ENCODE measurements at regions not wholly inside any gene's neighbourhood (a gene's known extent, or its start where the extent isn't known, plus 50 kb on each side); places are given as distances from the start of the nearest gene placed in this dataset.

DNA sequence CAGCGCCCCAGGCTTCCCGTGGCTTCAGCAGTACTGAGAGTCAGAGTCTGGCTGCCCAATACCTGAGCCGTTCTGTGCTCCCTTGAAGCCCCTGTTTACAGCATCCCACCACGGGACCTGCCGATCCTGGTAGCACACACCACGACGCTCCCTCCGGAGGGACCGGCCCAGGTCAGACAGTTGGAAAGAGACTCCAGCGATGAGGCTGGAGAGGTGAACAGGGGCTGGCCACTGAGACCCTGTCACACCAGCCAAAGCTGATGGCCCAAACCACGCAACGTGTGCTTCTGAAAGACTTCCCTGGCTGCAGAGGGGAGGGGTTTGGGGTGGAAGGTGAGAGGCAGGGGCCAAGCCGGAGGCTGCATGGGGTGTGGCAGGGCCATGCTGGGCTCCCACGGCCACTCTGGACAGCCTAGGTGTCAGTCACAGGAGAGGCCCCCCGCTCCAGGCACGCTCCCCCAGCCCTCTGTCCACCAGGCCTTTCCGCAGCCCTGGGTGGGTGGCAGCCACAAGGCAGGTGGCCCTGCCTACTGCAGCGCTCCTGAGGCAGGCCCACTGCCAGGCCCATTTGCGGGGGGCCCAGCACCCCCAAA is 140.2 kb upstream of the CHST15 start:
- Histone ChIP-seq H3K36me3 (replicated peaks; ENCODE audit: control insufficient read depth, insufficient read depth, low read length) (no peaks in the 10 kb centered on the region), H3K4me3 (ENCODE audit: insufficient read depth, low read depth, low read length) (no peak overlapping the region), H3K27me3 (ENCODE audit: control insufficient read depth, insufficient read depth, low read length) (no peaks in the 10 kb centered on the region; the same call in 1 of the 2 replicates)
- no peak for DNase-seq

- Histone ChIP-seq H3K27me3 (ENCODE audit: control insufficient read depth, insufficient read depth, low read length) (no peaks in the 10 kb centered on the region; the same call in 1 of the 2 replicates), H3K36me3 (replicated peaks; ENCODE audit: control insufficient read depth, insufficient read depth, low read length) (no peaks in the 10 kb centered on the region), H3K4me3 (ENCODE audit: insufficient read depth, low read depth, low read length) (no peak overlapping the region)
- DNase-seq, result no peak
These were observed 139.5 kb upstream of the CHST15 start for GRCh38 chr10:124232686-124233545.

DNA sequence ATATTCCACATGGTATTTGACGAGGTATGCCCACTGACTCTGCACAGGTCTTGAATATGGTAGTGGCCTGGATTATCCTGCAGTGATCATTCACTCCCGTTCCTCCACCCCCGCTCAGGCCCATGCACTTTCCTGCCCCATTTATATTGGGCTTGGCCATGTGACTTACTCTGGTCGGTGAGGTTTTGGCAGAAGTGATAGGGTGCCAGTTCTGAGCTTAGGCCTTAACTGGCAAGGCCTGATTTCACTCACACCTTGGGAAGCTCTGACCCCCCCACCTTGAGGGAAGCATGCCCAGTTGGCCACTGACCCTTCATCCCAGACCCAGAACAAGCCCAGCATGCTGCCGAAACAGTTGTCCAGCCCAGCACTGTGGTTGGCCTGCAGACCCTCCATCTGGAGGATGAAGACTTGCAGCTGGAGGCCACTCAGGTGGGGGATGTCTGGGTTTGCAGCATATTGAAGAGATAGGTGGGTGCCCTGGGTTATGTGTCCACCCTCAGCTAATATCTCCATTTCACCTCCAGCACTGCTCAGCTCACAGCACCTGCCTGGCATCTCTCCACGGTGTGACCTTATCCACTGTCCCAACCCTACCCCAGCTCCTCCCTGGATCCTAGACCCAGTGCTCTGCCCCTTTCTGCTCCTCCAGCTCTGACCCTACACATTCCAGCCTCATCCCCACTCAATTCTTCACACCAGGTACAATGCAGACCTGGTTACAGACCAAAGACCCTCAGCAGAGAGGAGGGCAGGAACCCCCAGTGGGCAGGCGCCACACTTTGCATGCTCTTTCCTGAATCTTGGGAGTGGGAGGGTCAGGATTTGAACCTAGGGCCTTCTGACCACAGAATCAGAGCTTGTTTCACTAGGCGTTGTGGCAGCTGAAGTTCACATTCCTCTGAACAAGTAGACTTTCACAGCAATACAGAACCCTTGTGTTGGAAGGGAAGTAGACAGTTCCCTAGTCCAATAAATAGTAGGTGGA is 138.1 kb upstream of the CHST15 start:
- Histone ChIP-seq H3K36me3 (replicated peaks; ENCODE audit: control insufficient read depth, insufficient read depth, low read length) (no peaks in the 10 kb centered on the region), H3K4me3 (ENCODE audit: insufficient read depth, low read depth, low read length) (no peak overlapping the region), H3K27me3 (ENCODE audit: control insufficient read depth, insufficient read depth, low read length) (no peaks in the 10 kb centered on the region; the same call in 1 of the 2 replicates)
- no peak for DNase-seq

DNA sequence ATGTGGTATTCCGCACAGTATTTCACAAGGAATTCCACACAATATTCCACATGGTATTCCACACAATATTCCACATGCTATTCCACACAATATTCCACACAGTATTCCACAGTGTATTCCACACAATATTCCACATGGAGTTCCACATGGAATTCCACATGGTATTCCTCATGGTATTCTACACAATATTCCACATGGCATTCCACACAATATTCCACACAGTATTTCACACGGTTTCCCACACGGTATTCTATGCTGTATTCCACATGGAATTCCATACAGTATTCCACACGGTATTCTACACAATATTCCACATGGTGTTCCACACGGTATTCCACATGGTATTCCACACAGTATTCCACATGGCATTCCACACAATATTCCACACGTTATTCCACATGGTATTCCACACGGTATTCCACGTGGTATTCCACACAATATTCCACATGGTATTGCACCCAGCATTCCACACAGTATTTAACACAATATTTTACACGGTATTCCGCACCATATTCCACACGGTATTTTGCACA is 137.3 kb upstream of the CHST15 start:
- Histone ChIP-seq H3K36me3 (replicated peaks; ENCODE audit: control insufficient read depth, insufficient read depth, low read length) (no peaks in the 10 kb centered on the region), H3K4me3 (ENCODE audit: insufficient read depth, low read depth, low read length) (no peak overlapping the region), H3K27me3 (ENCODE audit: control insufficient read depth, insufficient read depth, low read length) (no peaks in the 10 kb centered on the region; the same call in 1 of the 2 replicates)
- no peak for DNase-seq

DNA sequence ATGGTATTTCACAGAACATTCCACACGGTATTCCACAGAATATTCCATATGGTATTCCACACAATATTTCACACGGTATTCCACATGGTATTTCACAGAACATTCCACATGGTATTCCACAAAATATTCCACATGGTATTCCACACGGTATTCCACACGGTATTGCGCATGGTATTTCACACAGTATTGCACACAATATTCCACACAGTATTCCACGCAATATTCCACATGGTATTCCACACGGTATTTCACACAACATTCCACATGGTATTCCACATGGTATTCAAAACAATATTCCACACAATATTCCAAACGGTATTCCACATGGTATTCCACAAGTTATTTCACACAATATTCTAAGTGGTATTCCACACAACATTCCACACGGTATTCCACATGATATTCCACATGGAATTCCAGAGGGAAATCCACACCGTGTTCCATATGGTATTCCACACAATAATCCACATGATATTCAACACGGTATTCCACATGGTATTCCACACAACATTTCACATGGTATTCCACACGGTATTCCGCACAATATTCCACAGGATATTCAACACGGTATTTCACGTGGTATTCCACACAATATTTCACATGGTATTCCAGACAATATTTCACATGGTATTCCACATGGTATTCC is 136.7 kb upstream of the CHST15 start:
- no peak overlapping the region for H3K4me3 ChIP-seq (ENCODE audit: insufficient read depth, low read depth, low read length)
- H3K27me3 ChIP-seq (ENCODE audit: control insufficient read depth, insufficient read depth, low read length), result no peaks in the 10 kb centered on the region; the same call in 1 of the 2 replicates
- H3K36me3 ChIP-seq (replicated peaks; ENCODE audit: control insufficient read depth, insufficient read depth, low read length), result no peaks in the 10 kb centered on the region
- DNase-seq, result no peak

DNA sequence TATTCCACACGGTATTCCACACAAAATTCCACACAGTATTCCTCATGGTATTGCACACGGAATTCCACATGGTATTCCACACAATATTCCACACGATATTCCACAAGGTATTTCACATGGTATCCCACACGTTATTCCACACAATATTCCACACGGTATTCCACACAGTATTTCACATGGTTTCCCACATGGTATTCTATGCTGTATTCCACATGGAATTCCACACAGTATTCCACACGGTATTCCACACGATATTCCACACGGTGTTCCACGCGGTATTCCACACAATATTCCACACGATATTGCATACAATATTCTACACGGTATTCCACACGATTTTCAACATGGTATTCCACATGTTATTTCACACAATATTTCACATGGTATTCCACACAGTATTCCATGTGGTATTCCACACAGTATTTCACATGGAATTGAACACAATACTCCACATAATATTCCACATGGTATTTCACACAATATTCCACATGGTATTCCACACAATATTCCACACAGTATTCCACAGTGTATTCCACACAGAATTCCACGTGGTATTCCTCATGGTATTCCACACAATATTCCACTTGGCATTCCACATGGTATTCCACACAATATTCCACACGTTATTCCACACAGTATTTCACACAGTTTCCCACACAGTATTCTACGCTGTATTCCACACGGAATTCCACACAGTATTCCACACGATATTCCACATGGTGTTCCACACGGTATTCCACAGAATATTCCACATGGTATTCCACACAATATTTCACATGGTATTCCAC is 136.0 kb upstream of the CHST15 start:
- DNase-seq, result no peak
- no peak overlapping the region for H3K4me3 ChIP-seq (ENCODE audit: insufficient read depth, low read depth, low read length)
- H3K27me3 ChIP-seq (ENCODE audit: control insufficient read depth, insufficient read depth, low read length), result no peaks in the 10 kb centered on the region; the same call in 1 of the 2 replicates
- no peaks in the 10 kb centered on the region for H3K36me3 ChIP-seq (replicated peaks; ENCODE audit: control insufficient read depth, insufficient read depth, low read length)

- DNase-seq, result no peak
- H3K27me3 ChIP-seq (ENCODE audit: control insufficient read depth, insufficient read depth, low read length), result no peaks in the 10 kb centered on the region; the same call in 1 of the 2 replicates
These were observed 135.1 kb upstream of the CHST15 start for GRCh38 chr10:124228471-124228870.

DNA sequence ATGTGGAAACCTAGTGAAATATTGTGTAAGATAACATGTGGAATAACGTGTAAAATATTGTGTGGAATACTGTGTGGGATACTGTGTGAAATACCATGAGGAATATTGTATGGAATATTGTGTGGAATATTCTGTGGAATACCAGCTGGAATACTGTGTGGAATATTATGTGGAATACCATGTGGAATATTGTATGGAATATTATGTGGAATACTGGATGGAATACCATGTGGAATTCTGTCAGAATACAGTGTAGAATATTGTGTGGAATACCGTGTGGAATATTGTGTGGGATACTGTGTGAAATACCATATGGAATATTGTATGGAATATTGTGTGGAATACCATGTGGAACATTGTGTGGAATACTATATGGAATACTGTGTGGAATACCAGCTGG is 134.6 kb upstream of the CHST15 start:
- DNase-seq, result no peak
- no peak overlapping the region for H3K4me3 ChIP-seq (ENCODE audit: insufficient read depth, low read depth, low read length)
- H3K27me3 ChIP-seq (ENCODE audit: control insufficient read depth, insufficient read depth, low read length), result no peaks in the 10 kb centered on the region
- no peaks in the 10 kb centered on the region for H3K36me3 ChIP-seq (replicated peaks; ENCODE audit: control insufficient read depth, insufficient read depth, low read length)

More at GRCh38 chr10:124228471-124228870, 135.1 kb upstream of the CHST15 start:
- H3K4me3 ChIP-seq (ENCODE audit: insufficient read depth, low read depth, low read length), result no peak overlapping the region
- H3K36me3 ChIP-seq (replicated peaks; ENCODE audit: control insufficient read depth, insufficient read depth, low read length), result no peaks in the 10 kb centered on the region

- no peaks in the 10 kb centered on the region for H3K36me3 ChIP-seq (replicated peaks; ENCODE audit: control insufficient read depth, insufficient read depth, low read length)
- no peak overlapping the region for H3K4me3 ChIP-seq (ENCODE audit: insufficient read depth, low read depth, low read length)
- no peak for DNase-seq
- no peaks in the 10 kb centered on the region for H3K27me3 ChIP-seq (ENCODE audit: control insufficient read depth, insufficient read depth, low read length)
These were observed 133.9 kb upstream of the CHST15 start for GRCh38 chr10:124227055-124227975.

DNA sequence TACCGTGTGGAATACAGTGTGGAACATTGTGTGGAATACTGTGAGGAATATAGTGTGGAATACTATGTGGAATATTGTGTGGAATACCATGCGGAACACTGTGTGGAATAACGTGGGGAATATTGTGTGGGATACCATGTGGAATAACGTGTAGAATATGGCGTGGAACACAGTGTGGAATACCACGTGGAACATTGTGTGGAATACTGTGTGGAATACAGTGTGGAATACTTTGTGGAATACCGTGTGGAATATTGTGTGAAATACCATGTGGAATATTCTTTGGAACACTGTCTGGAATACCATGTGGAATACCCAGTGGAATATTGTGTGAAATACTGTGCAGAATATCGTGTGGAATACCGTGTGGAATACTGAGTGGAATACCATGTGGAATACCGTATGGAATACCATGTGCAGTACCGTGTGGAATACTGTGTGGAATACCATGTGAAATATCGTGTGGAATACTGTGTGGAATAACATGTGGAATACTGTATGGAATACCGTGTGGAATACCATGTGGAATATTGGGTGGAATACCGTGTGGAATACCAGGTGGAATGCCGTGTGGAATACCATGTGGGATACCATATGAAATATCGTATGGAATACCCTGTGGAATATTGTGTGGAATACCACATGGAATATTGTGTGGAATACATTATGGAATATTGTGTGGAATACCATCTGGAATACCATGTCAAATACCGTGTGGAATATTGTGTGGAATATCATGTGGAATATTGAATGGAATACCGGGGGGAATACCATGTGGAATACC is 133.1 kb upstream of the CHST15 start:
- DNase-seq, result no peak
- Histone ChIP-seq H3K4me3 (ENCODE audit: insufficient read depth, low read depth, low read length) (no peak overlapping the region), H3K36me3 (replicated peaks; ENCODE audit: control insufficient read depth, insufficient read depth, low read length) (no peaks in the 10 kb centered on the region), H3K27me3 (ENCODE audit: control insufficient read depth, insufficient read depth, low read length) (no peaks in the 10 kb centered on the region)

- no peak overlapping the region for H3K4me3 ChIP-seq (ENCODE audit: insufficient read depth, low read depth, low read length)
- no peak for DNase-seq
- no peaks in the 10 kb centered on the region for H3K36me3 ChIP-seq (replicated peaks; ENCODE audit: control insufficient read depth, insufficient read depth, low read length)
- no peaks in the 10 kb centered on the region for H3K27me3 ChIP-seq (ENCODE audit: control insufficient read depth, insufficient read depth, low read length)
These were observed 132.3 kb upstream of the CHST15 start for GRCh38 chr10:124225467-124226270.
